ENCODE measurements at regions not wholly inside any gene's neighbourhood (a gene's known extent, or its start where the extent isn't known, plus 50 kb on each side); places are given as distances from the start of the nearest gene placed in this dataset.
"Not testable (repeated sequence)": the region's sequence is repeated elsewhere in the genome, so short reads cannot be mapped to it uniquely, and the experiment has no call there.

- no peak overlapping the region for H3K4me3 ChIP-seq
- no peak overlapping the region for H3K27ac ChIP-seq
- ATAC-seq (ENCODE audit: low FRiP score in 2 of 2) (no peak), DNase-seq (no peak)
- no peak for TF ChIP-seq POLR2A (IDR thresholded peaks at IDR 0.05)
- no peak for TF ChIP-seq CTCF (IDR thresholded peaks at IDR 0.05)
- TF ChIP-seq EP300 (IDR thresholded peaks at IDR 0.05), result no peak
- no peak for TF ChIP-seq POLR2AphosphoS5 (IDR thresholded peaks at IDR 0.05)
- 69 to 75% methylated on average over 6 of the region's 6 CpGs for WGBS, 2 donors
- no peaks in the 10 kb centered on the region for H3K27me3 ChIP-seq
- no peaks in the 10 kb centered on the region for H3K4me1 ChIP-seq
- H3K9me3 ChIP-seq, result no peaks in the 10 kb centered on the region
- H3K36me3 ChIP-seq, result no peaks in the 10 kb centered on the region
Observed at GRCh38 chr12:63007726-63008125, 72.8 kb upstream of the PPM1H start.

- 36 to 44% methylated on average over 4 of the region's 4 CpGs for WGBS, 2 donors
- H3K27me3 ChIP-seq, result no peaks in the 10 kb centered on the region
Observed at GRCh38 chr12:63006536-63006935, 71.6 kb upstream of the PPM1H start.

GRCh38 chr12:63005382-63005781 lies 70.4 kb upstream of the PPM1H start:
- H3K9me3 ChIP-seq, result no peaks in the 10 kb centered on the region
- TF ChIP-seq POLR2AphosphoS5 (IDR thresholded peaks at IDR 0.05) (no peak), EP300 (IDR thresholded peaks at IDR 0.05) (no peak), POLR2A (IDR thresholded peaks at IDR 0.05) (no peak), CTCF (IDR thresholded peaks at IDR 0.05) (no peak)
- H3K36me3 ChIP-seq, result no peaks in the 10 kb centered on the region
- no peaks in the 10 kb centered on the region for H3K27me3 ChIP-seq
- H3K4me3 ChIP-seq, result no peak overlapping the region
- no peak for ATAC-seq (ENCODE audit: low FRiP score in 2 of 2)
- no peaks in the 10 kb centered on the region for H3K4me1 ChIP-seq
- DNase-seq, result no peak
- H3K27ac ChIP-seq, result no peak overlapping the region

More at GRCh38 chr12:63006536-63006935, 71.6 kb upstream of the PPM1H start:
- ATAC-seq (ENCODE audit: low FRiP score in 2 of 2), result no peak
- Histone ChIP-seq H3K4me1 (no peaks in the 10 kb centered on the region), H3K27ac (no peak overlapping the region), H3K4me3 (no peak overlapping the region), H3K36me3 (no peaks in the 10 kb centered on the region), H3K9me3 (no peaks in the 10 kb centered on the region)
- DNase-seq, result no peak
- TF ChIP-seq POLR2AphosphoS5 (IDR thresholded peaks at IDR 0.05) (no peak), POLR2A (IDR thresholded peaks at IDR 0.05) (no peak), CTCF (IDR thresholded peaks at IDR 0.05) (no peak), EP300 (IDR thresholded peaks at IDR 0.05) (no peak)

GRCh38 chr12:63003223-63003819 lies 68.4 kb upstream of the PPM1H start:
- TF ChIP-seq CTCF (IDR thresholded peaks at IDR 0.05) (no peak), POLR2AphosphoS5 (IDR thresholded peaks at IDR 0.05) (no peak), EP300 (IDR thresholded peaks at IDR 0.05) (no peak), POLR2A (IDR thresholded peaks at IDR 0.05) (no peak)
- Histone ChIP-seq H3K36me3 (no peaks in the 10 kb centered on the region), H3K4me3 (no peak overlapping the region), H3K27me3 (no peaks in the 10 kb centered on the region), H3K4me1 (no peaks in the 10 kb centered on the region), H3K27ac (no peak overlapping the region), H3K9me3 (no peaks in the 10 kb centered on the region)
- 92 to 96% methylated on average over 19 to 22 of the region's 22 CpGs for WGBS, 2 donors
- peak in 1 of 2 donors; percentile 49 for DNase-seq
- no peak for ATAC-seq (ENCODE audit: low FRiP score in 2 of 2)

GRCh38 chr12:63002059-63002458 lies 67.1 kb upstream of the PPM1H start:
- H3K27ac ChIP-seq; H3K27me3 ChIP-seq; DNase-seq; H3K36me3 ChIP-seq; H3K4me1 ChIP-seq; H3K9me3 ChIP-seq; H3K4me3 ChIP-seq; ATAC-seq (ENCODE audit: low FRiP score in 2 of 2): not testable (repeated sequence)
- WGBS, 2 donors, result 74 to 98% methylated on average over 2 of the region's 2 CpGs

Data from upper lobe of left lung (tissue), 6 donors.